Spleen (tissue), 7 donors: ENCODE measurements at regions not wholly inside any gene's neighbourhood (a gene's known extent, or its start where the extent isn't known, plus 50 kb on each side); places are given as distances from the start of the nearest gene placed in this dataset.

Source experiments
- POLR2A ChIP-seq, 3 donors: fragments of 450-650 bp; IDR thresholded peaks; one replicate each; pipeline ENCODE4 v1.5.1; 2017; ENCODE audit warnings: antibody characterized with exemption in 3 of 3, mild to moderate bottlenecking in 1 of 3
- POLR2AphosphoS5 ChIP-seq, 3 donors: sonication (generic); formaldehyde crosslinking; IDR thresholded peaks; one replicate each; pipeline ENCODE4 v1.5.1; 2017; ENCODE audit warnings: antibody characterized with exemption in 3 of 3
- TF ChIP-seq, protein P1 (sequence below), 11 experiments: fragments of 200-600 bp in 7 of 11; fragments of 450-650 bp in 4 of 11; sonication (generic) in 4 of 11; IDR thresholded peaks in 8 of 11; conservative IDR thresholded peaks in 3 of 11; 1 replicate in 7 of 11; 2 replicates in 4 of 11; pipeline versions ENCODE4 v1.4.0 to v1.8.0; 2016 to 2021; ENCODE audit warnings: antibody characterized with exemption in 11 of 11, inconsistent platforms in 4 of 11, mild to moderate bottlenecking in 1 of 11
- donor health status: DM: no; HTN: no; CAD: no; lungs with moderate emphysema.
- donor health status: DM: no; HTN: no; CAD: no.
- donor health status: DM: no; HTN: no; CAD: no.

DNA sequence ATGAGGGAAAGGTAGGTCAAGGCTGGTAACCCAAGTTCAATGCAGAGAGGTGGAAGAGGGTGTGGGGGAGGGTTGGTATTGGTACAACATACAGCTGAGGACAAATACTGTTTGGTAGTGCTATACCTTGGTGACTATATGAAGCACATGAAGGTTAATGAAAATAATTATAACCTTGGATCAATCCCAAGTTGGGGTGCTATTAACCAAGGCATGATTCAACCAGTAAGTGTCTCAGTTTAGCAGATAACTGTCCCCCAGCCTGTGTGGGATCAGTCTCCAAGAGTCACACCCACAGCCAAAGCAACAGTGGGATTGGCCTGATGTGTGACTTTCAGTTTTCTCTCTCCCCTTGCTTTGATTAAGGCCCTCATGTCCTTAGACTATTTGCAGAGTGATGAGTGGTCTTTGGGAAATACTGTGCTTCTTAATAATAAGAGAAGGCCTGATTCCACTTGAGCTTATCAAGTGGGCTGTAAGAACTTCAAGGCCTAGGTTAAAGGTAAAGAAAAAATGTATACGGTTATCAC lies 80.8 kb downstream of the EOMES start:
- TF ChIP-seq, protein P1, sequence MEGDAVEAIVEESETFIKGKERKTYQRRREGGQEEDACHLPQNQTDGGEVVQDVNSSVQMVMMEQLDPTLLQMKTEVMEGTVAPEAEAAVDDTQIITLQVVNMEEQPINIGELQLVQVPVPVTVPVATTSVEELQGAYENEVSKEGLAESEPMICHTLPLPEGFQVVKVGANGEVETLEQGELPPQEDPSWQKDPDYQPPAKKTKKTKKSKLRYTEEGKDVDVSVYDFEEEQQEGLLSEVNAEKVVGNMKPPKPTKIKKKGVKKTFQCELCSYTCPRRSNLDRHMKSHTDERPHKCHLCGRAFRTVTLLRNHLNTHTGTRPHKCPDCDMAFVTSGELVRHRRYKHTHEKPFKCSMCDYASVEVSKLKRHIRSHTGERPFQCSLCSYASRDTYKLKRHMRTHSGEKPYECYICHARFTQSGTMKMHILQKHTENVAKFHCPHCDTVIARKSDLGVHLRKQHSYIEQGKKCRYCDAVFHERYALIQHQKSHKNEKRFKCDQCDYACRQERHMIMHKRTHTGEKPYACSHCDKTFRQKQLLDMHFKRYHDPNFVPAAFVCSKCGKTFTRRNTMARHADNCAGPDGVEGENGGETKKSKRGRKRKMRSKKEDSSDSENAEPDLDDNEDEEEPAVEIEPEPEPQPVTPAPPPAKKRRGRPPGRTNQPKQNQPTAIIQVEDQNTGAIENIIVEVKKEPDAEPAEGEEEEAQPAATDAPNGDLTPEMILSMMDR (IDR thresholded peaks at IDR 0.05 in 8 of 11, conservative IDR thresholded peaks at IDR 0.05 in 3 of 11), result no peak
- TF ChIP-seq POLR2A (IDR thresholded peaks at IDR 0.05) (no peak), POLR2AphosphoS5 (IDR thresholded peaks at IDR 0.05) (no peak)
